Upper lobe of left lung (tissue), 4 donors: ENCODE measurements at regions not wholly inside any gene's neighbourhood (a gene's known extent, or its start where the extent isn't known, plus 50 kb on each side); places are given as distances from the start of the nearest gene placed in this dataset.

Source experiments
- POLR2A ChIP-seq, 4 donors: fragments of 450-650 bp; IDR thresholded peaks; one replicate each; pipeline ENCODE4 v1.5.1; 2016 to 2017; ENCODE audit warnings: antibody characterized with exemption in 4 of 4, mild to moderate bottlenecking in 2 of 4
- TF ChIP-seq, protein P1 (sequence below), 6 experiments: fragments of 450-650 bp in 4 of 6; fragments of 200-600 bp in 2 of 6; sonication (generic) in 2 of 6; IDR thresholded peaks; one replicate each; pipeline ENCODE4 v1.5.1; 2016 to 2019; ENCODE audit warnings: antibody characterized with exemption in 6 of 6

DNA sequence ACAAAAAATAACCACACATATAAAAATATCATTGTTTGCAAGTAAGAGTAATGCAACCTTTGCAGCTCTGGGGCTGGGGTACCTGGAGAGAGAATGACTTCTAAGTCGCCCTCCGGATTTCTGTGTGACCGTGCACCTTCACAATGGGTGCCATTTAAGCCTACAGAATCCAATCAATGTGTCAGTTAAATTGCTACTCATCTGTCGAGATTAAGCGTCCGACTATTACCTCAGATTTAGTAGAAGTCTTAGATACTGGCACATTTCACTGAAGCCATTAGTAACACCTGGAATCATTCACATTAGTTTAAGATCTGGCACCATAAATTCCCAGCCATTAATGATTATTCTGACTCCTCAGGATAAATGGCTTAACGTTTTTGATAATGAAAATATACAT lies 507.3 kb upstream of the MGMT start:
- no peak for TF ChIP-seq POLR2A (IDR thresholded peaks at IDR 0.05)
- TF ChIP-seq, protein P1, sequence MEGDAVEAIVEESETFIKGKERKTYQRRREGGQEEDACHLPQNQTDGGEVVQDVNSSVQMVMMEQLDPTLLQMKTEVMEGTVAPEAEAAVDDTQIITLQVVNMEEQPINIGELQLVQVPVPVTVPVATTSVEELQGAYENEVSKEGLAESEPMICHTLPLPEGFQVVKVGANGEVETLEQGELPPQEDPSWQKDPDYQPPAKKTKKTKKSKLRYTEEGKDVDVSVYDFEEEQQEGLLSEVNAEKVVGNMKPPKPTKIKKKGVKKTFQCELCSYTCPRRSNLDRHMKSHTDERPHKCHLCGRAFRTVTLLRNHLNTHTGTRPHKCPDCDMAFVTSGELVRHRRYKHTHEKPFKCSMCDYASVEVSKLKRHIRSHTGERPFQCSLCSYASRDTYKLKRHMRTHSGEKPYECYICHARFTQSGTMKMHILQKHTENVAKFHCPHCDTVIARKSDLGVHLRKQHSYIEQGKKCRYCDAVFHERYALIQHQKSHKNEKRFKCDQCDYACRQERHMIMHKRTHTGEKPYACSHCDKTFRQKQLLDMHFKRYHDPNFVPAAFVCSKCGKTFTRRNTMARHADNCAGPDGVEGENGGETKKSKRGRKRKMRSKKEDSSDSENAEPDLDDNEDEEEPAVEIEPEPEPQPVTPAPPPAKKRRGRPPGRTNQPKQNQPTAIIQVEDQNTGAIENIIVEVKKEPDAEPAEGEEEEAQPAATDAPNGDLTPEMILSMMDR (IDR thresholded peaks at IDR 0.05), result no peak
